Neural cell (in vitro differentiated cells): ENCODE measurements at regions not wholly inside any gene's neighbourhood (a gene's known extent, or its start where the extent isn't known, plus 50 kb on each side); places are given as distances from the start of the nearest gene placed in this dataset.

Experiments
- H2AFZ ChIP-seq: fragments of 200-600, 300-800 bp; sonication (generic), shearing (Covaris generic); 2 replicates; pipeline ENCODE4 v1.6.0; 2014; ENCODE audit warnings: low read depth, mild to moderate bottlenecking, antibody characterized with exemption, low read length, moderate library complexity
- H3F3A ChIP-seq: fragments of 200-600 bp; shearing (Covaris generic); 2 replicates; pipeline ENCODE4 v1.6.1; 2016; ENCODE audit warnings: mild to moderate bottlenecking, moderate library complexity, mixed read lengths, antibody characterized with exemption, low read length; ENCODE audit not compliant: insufficient read depth, poor library complexity, severe bottlenecking
- H3K27ac ChIP-seq: fragments of 200-600, 300-800 bp; sonication (generic), shearing (Covaris generic); 2 replicates; pipeline ENCODE4 v1.5.1; 2014; ENCODE audit warnings: mild to moderate bottlenecking, low read length, moderate library complexity
- H3K27me3 ChIP-seq: fragments of 300-800, 200-600 bp; sonication (generic), shearing (Covaris generic); 2 replicates; pipeline ENCODE4 v1.6.0; 2014; ENCODE audit warnings: mild to moderate bottlenecking, low read depth, low read length, moderate library complexity; ENCODE audit not compliant: insufficient read depth
- H3K36me3 ChIP-seq: fragments of 300-800, 200-600 bp; sonication (generic), shearing (Covaris generic); 2 replicates; pipeline ENCODE4 v1.5.1; 2014; ENCODE audit warnings: mild to moderate bottlenecking, antibody characterized with exemption, low read length, moderate library complexity; ENCODE audit not compliant: insufficient read depth
- H3K4me2 ChIP-seq: fragments of 300-800, 200-600 bp; sonication (generic), shearing (Covaris generic); 2 replicates; pipeline ENCODE4 v1.6.0; 2014; ENCODE audit warnings: mild to moderate bottlenecking, low read length
- H3K4me3 ChIP-seq: fragments of 300-800, 200-600 bp; sonication (generic), shearing (Covaris generic); 2 replicates; pipeline ENCODE4 v1.5.1; 2014; ENCODE audit warnings: mild to moderate bottlenecking, low read length, moderate library complexity
- H3K79me2 ChIP-seq: fragments of 200-600 bp; shearing (Covaris generic); replicated peaks from 2 replicates; pipeline ENCODE4 v1.6.0; 2014; ENCODE audit warnings: mild to moderate bottlenecking, low read length, moderate library complexity; ENCODE audit not compliant: insufficient read depth
- H3K9ac ChIP-seq: fragments of 300-800, 200-600 bp; sonication (generic), shearing (Covaris generic); 2 replicates; pipeline ENCODE4 v1.6.1; 2016; ENCODE audit warnings: mild to moderate bottlenecking, low read length, mixed read lengths
- H3K9me2 ChIP-seq: fragments of 200-600 bp; shearing (Covaris generic); 2 replicates; pipeline ENCODE4 v1.6.1; 2016; ENCODE audit warnings: mild to moderate bottlenecking, low read length, mixed read lengths; ENCODE audit not compliant: insufficient read depth
- H3K9me3 ChIP-seq: fragments of 200-600, 300-800 bp; sonication (generic), shearing (Covaris generic); 2 replicates; pipeline ENCODE4 v1.6.1; 2016; ENCODE audit warnings: mild to moderate bottlenecking, mixed run types, low read length, moderate library complexity, mixed read lengths
- H4K20me1 ChIP-seq: fragments of 200-600 bp; shearing (Covaris generic); 2 replicates; pipeline ENCODE4 v1.6.1; 2016; ENCODE audit warnings: mild to moderate bottlenecking, mixed run types; ENCODE audit not compliant: insufficient read depth
- EP300 ChIP-seq: fragments of 450-650 bp; conservative IDR thresholded peaks from 2 replicates; pipeline ENCODE4 v1.6.1; 2014; ENCODE audit warnings: antibody characterized with exemption, mild to moderate bottlenecking, moderate library complexity; ENCODE audit not compliant: poor library complexity, severe bottlenecking
- EZH2 ChIP-seq: fragments of 200-600, 300-800 bp; shearing (Covaris generic), sonication (generic); IDR thresholded peaks from 2 replicates; pipeline ENCODE4 v1.6.1; 2014; ENCODE audit warnings: antibody characterized with exemption, low read length, borderline replicate concordance, mild to moderate bottlenecking; ENCODE audit not compliant: insufficient read depth, poor library complexity, severe bottlenecking
- MXI1 ChIP-seq: fragments of 450-650 bp; conservative IDR thresholded peaks from 2 replicates; pipeline ENCODE4 v1.6.1; 2014; ENCODE audit warnings: antibody characterized with exemption, mild to moderate bottlenecking; ENCODE audit not compliant: poor library complexity, severe bottlenecking
- POLR2AphosphoS5 ChIP-seq: IDR thresholded peaks from 2 replicates; pipeline ENCODE4 v1.6.1; 2012
- RAD21 ChIP-seq: fragments of 450-650 bp; conservative IDR thresholded peaks from 2 replicates; pipeline ENCODE4 v1.6.1; 2014; ENCODE audit warnings: antibody characterized with exemption, mild to moderate bottlenecking, moderate library complexity
- SMC3 ChIP-seq: fragments of 450-650 bp; conservative IDR thresholded peaks from 2 replicates; pipeline ENCODE4 v1.6.1; 2014; ENCODE audit warnings: antibody characterized with exemption, mild to moderate bottlenecking, moderate library complexity; ENCODE audit not compliant: poor library complexity
- TAF1 ChIP-seq: IDR thresholded peaks from 2 replicates; pipeline ENCODE4 v1.6.1; 2012; ENCODE audit warnings: low read depth
- TF ChIP-seq, protein P1 (sequence below): fragments of 450-650 bp; IDR thresholded peaks from 2 replicates; pipeline ENCODE4 v1.5.1; 2014; ENCODE audit warnings: antibody characterized with exemption, mild to moderate bottlenecking, moderate library complexity; ENCODE audit not compliant: poor library complexity, severe bottlenecking
- TF ChIP-seq, protein P2 (sequence below): IDR thresholded peaks from 2 replicates; pipeline ENCODE4 v1.6.1; 2012; ENCODE audit warnings: borderline replicate concordance

DNA sequence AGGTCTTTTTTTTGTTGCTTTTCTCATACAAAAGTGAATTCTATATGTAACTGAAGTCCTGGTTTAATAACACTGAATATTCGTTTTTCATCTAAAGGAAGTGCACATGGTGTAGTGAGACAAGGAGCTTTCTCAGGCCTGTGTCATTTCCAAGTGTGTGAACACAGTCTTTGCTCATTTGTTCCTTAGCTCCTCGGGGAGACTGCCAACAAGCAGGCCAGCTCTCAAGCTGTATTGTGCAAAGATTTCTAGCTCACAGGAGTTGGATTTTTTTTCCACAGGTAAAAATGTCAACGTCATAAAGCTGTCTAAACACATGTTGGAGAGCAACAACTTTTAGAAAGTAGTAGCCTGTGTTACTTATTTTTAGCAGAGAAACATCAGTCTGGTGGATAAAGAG, 87.8 kb upstream of the S1PR1 start:
- H3K9me2 ChIP-seq: no peaks in the 10 kb centered on the region

DNA sequence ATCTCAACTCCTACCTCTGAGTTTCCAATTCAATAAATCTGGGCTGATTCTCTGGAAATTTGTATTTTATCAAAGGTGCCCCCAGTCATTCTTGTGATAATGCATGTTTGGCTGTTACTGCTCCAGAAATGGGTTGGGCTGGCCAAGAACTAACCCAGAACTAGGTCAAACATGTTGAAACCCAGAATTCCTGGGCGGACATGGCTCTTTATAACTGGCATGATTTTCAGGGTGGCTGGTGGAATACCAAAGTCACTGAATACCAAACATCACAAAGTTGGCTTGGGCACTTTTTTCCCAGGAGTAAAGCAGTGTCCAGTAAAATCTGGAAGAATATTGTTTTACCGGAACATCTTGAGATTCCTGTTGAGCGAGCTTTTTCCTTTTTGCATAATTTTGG, 89.4 kb upstream of the S1PR1 start:
- Histone ChIP-seq H3K9ac (no peak overlapping the region), H3K4me3 (no peak overlapping the region), H3K4me2 (no peak overlapping the region), H3K79me2 (no peaks in the 10 kb centered on the region), H2AFZ (no peak overlapping the region), H4K20me1 (no peaks in the 10 kb centered on the region), H3K27me3 (no peaks in the 10 kb centered on the region), H3F3A (no peaks in the 10 kb centered on the region), H3K9me2 (no peaks in the 10 kb centered on the region), H3K27ac (no peak overlapping the region), H3K36me3 (no peaks in the 10 kb centered on the region), H3K9me3 (no peaks in the 10 kb centered on the region)
- TF ChIP-seq, protein P1, sequence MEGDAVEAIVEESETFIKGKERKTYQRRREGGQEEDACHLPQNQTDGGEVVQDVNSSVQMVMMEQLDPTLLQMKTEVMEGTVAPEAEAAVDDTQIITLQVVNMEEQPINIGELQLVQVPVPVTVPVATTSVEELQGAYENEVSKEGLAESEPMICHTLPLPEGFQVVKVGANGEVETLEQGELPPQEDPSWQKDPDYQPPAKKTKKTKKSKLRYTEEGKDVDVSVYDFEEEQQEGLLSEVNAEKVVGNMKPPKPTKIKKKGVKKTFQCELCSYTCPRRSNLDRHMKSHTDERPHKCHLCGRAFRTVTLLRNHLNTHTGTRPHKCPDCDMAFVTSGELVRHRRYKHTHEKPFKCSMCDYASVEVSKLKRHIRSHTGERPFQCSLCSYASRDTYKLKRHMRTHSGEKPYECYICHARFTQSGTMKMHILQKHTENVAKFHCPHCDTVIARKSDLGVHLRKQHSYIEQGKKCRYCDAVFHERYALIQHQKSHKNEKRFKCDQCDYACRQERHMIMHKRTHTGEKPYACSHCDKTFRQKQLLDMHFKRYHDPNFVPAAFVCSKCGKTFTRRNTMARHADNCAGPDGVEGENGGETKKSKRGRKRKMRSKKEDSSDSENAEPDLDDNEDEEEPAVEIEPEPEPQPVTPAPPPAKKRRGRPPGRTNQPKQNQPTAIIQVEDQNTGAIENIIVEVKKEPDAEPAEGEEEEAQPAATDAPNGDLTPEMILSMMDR: no peak
- TF ChIP-seq EZH2 (no peak), POLR2AphosphoS5 (no peak), EP300 (no peak), RAD21 (no peak), SMC3 (no peak), MXI1 (no peak), TAF1 (no peak)
- TF ChIP-seq, protein P2, sequence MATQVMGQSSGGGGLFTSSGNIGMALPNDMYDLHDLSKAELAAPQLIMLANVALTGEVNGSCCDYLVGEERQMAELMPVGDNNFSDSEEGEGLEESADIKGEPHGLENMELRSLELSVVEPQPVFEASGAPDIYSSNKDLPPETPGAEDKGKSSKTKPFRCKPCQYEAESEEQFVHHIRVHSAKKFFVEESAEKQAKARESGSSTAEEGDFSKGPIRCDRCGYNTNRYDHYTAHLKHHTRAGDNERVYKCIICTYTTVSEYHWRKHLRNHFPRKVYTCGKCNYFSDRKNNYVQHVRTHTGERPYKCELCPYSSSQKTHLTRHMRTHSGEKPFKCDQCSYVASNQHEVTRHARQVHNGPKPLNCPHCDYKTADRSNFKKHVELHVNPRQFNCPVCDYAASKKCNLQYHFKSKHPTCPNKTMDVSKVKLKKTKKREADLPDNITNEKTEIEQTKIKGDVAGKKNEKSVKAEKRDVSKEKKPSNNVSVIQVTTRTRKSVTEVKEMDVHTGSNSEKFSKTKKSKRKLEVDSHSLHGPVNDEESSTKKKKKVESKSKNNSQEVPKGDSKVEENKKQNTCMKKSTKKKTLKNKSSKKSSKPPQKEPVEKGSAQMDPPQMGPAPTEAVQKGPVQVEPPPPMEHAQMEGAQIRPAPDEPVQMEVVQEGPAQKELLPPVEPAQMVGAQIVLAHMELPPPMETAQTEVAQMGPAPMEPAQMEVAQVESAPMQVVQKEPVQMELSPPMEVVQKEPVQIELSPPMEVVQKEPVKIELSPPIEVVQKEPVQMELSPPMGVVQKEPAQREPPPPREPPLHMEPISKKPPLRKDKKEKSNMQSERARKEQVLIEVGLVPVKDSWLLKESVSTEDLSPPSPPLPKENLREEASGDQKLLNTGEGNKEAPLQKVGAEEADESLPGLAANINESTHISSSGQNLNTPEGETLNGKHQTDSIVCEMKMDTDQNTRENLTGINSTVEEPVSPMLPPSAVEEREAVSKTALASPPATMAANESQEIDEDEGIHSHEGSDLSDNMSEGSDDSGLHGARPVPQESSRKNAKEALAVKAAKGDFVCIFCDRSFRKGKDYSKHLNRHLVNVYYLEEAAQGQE: no peak

More for the DNA sequence above, 87.8 kb upstream of the S1PR1 start:
- Histone ChIP-seq H3K79me2 (no peaks in the 10 kb centered on the region), H3K4me2 (peak overlapping the region; percentile 14), H3K27ac (no peak overlapping the region), H3K9ac (no peak overlapping the region), H3K9me3 (no peaks in the 10 kb centered on the region), H2AFZ (no peak overlapping the region), H3F3A (no peaks in the 10 kb centered on the region), H4K20me1 (no peaks in the 10 kb centered on the region), H3K27me3 (no peaks in the 10 kb centered on the region), H3K4me3 (peak overlapping the region; percentile 34), H3K36me3 (no peaks in the 10 kb centered on the region)
- TF ChIP-seq EZH2 (no peak), MXI1 (no peak), SMC3 (no peak), POLR2AphosphoS5 (no peak), EP300 (no peak), TAF1 (no peak), RAD21 (no peak)
- TF ChIP-seq, protein P1: no peak
- TF ChIP-seq, protein P2: no peak
